ENCODE measurements at regions not wholly inside any gene's neighbourhood (a gene's known extent, or its start where the extent isn't known, plus 50 kb on each side); places are given as distances from the start of the nearest gene placed in this dataset.

- no peak for DNase-seq
Measured at GRCh38 chr22:47376901-47377505, 614.6 kb downstream of the TBC1D22A start.

DNA sequence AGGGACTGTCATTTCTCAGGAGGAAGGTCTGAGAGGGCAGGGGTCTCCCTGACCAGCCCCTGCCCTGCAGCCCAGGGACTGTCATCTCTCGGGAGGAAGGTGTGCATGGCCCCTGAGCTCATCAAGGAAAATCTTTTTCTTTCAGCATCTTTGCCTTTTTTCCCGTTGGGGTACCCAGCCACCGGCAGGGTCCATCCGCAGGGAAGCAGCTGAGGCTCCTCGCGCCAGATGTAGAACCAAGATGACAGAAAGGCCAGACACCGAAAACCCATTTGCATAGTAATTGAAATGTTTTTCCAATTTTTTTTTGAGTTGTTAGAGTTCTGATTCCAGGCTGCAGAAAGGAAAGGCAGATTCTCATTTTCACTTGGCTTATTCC is 613.9 kb downstream of the TBC1D22A start:
- DNase-seq = no peak

GRCh38 chr22:47375621-47376321 is 613.3 kb downstream of the TBC1D22A start:
- no peak for DNase-seq

DNA sequence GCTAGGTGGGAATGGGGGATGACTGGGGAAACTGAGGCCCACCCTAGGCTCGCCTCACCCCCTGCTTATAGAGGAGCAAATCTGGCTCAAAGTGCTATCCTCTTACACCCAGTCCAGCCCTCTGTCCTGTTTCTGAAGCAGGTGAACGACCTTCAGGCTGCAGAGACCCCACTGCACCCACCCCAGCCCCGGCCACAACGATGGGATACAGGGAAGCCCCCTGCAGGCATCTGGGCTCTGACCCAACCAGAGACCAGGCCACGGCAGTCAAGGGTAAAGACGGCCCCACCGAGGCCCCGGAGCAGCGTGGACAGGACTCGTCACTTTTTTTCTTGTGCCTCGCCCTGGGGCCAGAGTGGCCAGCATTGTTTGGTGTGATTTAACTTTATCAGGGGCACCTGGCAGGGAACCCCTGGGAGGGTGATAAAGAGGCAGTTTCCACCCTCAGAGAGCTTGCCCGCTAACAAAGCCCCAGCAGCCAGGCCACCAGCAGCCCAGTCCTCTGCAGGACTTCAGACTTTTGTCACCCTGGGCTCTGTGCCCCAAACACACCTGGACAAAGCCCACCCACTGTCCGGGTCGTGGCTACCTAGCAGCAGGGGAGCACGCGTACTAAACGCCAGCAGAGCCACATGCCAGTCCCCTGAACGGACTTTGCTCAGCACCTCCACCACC is 612.6 kb downstream of the TBC1D22A start:
- no peak for DNase-seq

DNA sequence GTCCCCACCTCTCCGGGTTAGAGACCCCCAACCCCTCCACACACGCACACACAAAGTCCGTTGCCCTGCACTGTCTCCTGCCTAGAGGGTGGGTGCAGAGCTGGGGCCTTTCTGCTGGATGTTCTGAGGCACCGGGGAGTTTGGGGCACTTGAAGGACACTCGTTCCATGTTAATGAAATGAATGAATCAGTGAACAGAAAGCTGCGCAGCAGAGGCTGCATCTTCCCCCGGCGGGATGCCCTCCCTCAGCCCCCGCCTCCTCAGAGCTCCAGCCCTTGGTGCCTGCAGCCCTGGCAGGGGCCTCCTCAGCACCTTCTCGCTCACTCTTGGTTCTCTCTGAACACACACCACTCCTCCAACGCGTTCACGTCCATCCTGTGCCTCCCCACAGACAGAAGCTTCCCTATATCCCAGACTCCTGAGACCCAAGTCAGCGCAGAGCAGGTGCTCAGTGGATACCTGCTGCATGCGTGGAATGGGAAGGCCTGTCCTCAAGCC is 611.9 kb downstream of the TBC1D22A start:
- no peak for DNase-seq

DNA sequence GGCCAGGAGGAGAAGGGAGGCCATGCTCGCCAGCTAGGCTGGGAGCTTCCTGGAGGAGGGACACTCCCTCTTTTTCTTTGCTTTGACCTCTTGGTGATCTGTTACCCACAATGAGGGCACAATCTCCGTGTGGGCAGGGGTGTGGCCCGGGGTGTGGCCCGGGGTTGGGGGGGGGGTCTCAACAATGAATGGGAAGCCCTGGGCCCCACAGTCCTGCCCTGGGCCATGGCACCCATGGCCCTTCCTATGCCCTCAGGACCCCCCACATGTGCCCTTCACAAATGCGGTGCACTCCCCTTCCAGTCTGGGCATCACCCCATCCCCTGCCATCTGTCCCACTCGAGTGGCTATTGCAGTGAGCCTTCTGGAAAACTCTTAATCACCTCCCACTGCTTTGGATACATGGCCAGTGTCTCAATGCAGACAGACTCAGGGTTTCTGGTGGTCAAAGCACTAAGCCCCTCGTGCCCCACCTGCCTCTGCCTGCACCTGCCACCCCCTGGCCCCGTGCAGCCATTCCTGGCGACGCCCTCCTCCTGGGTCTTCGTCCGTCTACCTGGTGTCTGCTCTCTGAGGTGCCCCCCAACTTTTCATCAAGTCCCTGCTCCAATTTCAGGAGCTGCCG is 611.3 kb downstream of the TBC1D22A start:
- no peak for DNase-seq

DNA sequence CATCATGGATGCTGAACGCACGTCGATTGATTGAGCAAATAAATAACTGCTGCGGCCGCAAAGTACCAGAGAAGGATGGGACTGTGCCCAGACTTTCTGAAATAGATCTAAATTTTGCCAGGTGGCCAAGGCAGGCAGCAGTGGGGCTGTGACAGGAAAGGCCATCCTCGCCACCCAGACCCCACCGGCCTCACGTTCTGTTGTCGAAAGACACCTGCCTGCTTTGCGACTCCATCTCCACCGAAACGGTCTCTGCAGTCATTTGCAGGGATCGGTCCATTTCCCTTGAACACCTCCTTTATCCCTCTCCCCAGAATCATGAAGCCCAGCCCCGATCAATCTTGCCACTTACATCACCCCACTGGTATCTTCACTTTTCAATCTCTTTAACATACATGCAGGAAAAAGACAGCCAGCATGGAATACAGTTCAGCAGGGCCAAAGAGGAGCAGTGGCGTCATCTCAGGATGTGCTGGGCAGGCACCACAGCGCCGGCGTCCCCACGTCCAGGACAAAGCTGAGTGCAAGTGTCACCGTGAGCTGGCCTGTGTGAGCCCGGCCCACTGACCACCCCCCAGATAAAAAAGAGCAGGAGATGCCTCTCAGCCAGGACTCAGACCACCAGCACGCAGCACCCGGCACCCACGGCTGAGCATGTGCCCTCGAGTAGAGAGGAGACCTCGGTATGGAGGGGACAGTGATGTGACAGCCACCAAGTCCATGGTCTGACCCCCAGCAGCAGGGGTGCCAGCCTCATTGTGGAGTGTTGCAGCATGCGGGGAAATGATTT is 610.3 kb downstream of the TBC1D22A start:
- DNase-seq = no peak

DNA sequence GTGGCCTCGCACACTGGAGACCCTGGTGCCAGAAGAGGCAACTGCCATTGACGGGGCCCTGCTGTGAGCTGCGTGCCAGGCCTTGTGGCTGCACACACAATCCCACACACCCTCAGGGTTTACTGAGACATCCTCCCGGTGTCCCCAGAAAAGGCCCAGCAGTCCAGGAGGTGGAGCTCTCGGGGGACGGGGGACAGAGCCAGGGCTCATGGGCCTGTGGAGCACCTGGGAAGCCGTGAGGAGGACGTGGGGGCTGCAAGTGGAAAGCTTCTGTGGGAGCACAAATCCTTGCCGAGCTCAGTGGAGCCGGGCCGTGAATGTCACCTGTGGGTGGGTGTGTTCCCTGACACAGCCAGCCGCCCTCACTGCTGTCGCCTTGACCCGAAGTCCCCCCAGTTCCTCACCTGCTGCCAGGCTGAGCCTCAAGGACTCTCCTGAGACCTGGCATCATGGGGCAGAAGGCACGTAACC is 609.7 kb downstream of the TBC1D22A start:
- DNase-seq = no peak

DNA sequence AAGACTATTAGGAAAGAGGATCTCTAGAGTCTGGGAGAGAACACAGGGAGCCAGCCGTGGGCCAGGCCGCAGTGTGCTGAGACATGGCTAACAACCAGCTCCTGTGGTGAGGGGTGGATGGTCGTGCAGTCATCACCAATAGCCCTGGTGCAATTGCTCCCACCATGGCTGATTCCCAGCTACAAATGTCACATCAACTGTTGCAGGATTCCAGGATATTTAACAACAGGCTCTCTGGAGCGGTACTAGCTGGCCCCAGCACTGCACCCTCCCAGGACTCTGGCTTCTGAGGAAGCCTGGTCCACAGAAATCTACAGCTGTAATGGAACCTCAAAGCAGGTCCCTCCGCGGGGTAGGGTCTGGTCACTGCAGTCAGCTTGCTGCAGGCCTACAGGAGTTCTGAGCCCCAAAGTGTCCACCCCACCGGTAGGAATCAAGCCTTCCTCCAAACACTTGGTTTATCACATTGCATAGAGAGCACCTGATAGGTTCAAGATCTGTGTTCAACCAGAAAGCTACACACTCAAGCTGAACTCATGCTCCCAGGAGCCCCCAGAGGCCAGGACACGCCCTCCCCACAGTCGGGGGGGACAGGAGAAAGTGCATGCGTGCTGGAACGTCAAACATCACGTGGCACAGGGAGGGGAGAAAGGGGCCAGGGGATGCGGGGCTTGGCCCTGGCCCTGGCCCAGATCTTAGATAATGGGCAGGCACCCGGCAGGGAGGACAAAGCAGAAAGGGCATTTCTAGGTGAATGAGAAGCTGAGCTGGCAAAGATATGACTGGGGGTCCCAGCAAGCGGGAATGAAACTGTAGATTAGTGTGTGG is 609.0 kb downstream of the TBC1D22A start:
- no peak for DNase-seq

GRCh38 chr22:47370448-47371262 is 608.2 kb downstream of the TBC1D22A start:
- no peak for DNase-seq

DNA sequence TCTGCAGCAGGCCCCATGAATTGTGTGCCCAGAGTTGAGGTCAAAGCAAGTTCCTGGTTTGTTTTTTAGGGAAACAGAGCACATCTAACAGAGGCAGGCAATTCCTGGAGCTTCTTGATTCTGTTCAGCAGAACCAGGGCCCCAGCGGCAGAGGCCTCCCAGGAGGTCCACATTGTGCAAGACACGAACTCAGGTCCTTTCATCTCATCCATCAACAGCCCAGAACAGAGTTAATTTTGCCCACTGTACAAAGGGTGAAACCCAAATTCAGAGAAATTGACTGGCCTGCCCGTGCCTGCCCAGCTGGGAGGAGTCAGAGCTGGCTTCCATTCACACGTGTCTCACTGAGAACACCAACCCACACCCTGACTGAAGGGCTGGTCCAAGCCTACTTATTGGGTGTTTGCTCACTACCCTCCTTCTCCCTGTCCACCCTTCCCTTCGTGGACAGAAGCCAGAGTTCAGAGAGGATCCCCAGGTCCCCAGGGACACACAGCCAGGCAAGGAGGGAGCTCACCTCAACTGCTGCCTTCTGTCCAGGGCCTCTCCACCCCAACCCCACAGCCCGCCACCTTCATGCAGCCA is 607.1 kb downstream of the TBC1D22A start:
- DNase-seq = no peak

DNA sequence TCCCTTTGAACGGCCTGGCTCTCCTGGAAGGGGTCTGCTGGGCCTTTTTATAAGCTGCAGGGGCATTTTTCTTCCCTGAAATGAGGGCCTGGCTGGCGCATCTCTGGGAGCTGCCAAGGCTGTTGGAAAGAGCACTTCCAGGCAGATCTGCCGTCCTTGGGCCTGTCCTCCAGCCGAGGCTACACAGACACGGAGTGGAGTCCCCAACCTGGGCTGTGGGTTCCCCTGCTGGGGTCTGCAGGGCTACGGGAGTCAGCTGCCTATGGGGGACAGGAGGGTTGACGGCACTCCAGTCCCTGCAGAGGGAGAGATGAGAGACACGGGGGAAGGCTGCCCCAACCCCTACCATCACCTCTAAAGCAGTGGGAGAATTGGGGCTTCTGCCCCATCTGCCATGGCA is 606.6 kb downstream of the TBC1D22A start:
- DNase-seq = no peak

DNA sequence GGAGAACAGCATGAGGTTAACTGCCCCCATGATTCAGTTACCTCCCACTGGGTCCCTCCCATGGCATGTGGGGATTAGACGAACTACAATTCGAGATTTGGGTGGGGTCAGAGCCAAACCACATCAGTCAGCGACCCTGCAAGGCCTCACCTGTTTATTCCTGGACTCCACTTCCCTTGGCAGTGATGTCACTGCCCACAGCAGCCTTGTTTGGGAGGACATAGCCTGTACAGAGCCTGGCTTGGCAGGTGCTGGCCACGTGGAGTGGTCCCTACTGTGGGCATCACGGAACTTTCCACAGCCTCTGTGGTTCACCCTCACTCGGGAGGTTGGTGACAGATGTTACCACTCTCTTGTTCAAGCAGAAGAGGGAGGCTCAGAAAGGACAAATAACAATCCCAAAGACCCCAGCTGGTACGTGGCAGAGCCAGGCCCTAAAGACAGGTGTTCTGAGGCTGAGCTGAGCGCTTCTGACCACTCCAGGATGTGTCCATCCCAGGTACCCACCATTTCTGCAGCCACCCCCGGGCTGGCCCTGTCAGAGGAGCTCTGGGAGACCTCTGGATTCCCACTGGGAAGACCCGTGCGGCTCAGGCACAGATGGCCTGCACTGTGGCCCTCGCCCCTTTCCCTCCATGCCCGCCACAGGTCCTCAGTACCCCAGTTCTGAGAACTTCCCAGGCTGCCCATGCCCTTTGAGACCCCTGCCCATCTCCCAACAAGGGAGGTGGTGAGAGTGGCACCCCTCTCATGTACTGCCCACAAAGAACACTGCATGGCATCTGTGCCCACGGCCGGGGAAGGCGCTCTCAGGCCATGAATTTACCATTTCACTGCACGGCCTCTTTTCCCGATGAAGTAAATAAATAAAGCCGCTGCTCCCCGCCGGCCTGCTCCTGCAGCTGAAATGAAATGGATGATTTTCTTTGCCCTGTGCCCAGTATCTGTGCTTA is 605.8 kb downstream of the TBC1D22A start:
- no peak for DNase-seq

DNA sequence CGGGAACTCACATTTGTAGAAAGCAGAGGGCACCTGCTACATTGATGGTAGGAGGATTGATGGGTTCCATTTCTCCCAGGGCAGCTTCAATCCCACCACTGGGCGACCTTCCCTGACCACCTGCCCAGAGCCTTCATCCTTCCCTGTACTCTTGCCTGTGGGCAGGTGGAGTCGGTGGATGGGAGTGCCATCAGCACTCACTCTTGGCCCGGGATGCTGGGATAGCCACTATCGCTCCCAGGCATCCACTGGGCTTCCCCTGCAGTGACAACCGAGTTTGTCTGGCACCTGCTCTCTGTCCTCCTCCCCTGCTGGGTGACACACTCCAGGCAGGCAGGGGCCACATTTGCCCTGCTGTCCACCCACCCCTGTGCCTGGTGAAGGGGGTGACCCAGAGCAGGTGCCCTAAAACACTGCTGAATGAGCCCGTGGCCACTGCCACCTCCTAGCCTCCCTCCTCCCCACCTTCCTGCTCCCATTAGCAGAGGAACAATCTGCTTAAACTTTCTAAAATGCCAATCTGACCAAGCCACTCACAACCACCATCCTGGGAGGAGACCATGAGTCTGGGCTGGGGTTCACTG is 604.7 kb downstream of the TBC1D22A start:
- DNase-seq = no peak

- DNase-seq = no peak
Measured at GRCh38 chr22:47366026-47366767, 603.7 kb downstream of the TBC1D22A start.

DNA sequence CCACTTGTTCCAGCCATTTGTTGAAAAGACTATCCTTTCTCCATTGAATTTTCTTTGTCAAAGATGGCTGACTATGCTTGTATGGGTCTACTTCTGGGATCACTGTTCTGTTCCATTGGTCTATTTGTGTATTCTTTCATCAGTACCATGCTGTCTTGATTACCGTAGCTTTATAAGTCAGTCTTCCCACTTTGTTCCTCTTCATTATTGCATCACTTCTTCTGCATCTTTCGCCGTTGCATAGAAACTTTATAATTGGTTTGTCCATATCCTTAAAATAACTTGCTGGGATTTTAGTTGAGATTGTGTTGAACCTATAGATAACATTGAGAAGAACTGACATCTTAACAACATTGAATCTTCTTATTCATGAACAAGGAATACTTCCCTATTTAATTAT is 598.8 kb downstream of the TBC1D22A start:
- no peak for DNase-seq

- no peak for DNase-seq
Measured at GRCh38 chr22:47357493-47357892, 595.0 kb downstream of the TBC1D22A start.

DNA sequence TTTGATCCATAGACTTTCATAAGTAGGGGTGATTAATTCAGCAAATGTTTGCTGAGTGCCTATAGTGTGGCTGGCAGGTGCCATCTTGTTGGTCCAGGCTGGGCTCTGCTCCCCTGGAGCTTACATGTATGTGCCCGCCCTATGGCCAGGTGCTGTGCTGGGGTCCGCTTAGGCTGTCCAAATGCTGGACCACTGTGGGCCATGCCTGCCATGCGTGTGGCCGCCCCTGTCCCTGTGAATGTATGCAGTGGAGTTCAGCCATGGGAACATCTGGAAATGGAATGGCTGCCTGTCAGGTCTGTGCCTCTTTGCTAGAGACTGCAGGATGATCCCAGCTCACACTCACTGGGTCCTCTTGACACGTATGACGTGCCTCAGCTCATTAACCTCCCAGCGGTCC is 594.6 kb downstream of the TBC1D22A start:
- no peak for DNase-seq

Measured in stimulated activated CD4-positive, alpha-beta T cell treated with anti-CD3 and anti-CD28 coated beads, Interleukin-12 subunit alpha, Interleukin-12 subunit beta, amount 100 ng/mL, for 4 hours (primary cell).